ENCODE measurements at regions not wholly inside any gene's neighbourhood (a gene's known extent, or its start where the extent isn't known, plus 50 kb on each side); places are given as distances from the start of the nearest gene placed in this dataset.
"Not testable (repeated sequence)": the region's sequence is repeated elsewhere in the genome, so short reads cannot be mapped to it uniquely, and the experiment has no call there.

DNA sequence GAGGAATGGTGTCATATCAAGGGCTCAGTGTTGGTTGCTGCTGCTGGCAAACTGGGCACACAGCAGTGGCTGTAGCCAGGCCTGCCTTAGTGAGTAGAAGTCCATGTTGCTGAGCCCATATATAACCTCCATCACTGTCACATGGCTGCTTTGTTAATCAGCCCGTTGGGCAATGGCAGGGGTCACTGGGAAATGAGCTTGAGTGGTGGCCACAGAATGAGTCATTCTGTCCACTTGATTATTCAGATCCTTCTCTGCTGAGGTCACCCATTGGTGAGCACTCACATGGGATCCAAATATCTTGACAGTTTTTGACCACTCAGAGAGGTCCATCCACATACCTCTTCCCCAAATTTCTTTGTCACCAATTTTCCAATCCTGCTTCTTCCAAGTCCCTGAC lies 898.9 kb upstream of the EYS start:
- intact Hi-C loops (cut with DNase I) = no loop called here
- no peak for DNase-seq (ENCODE audit: low spot score)

DNA sequence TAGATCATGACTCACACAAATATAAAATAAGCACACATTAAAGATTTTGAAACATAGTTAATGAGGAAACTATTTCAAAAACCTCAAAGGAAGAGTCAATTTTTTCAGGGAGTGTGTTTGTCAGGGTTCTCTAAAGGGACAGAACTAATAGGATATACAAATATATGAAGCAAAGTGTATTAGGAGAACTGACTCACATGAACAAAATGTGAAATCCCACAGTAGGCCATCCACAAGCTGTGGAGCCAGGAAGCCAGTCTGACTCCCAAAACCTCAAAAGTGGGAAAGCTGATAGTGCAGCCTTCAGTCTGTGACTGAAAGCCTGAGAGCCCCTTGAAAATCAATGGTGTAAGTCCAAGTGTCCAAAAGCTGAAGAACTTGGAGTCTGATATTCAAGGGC lies 898.0 kb upstream of the EYS start:
- DNase-seq (ENCODE audit: low spot score) = no peak
- intact Hi-C loops (cut with DNase I) = no loop called here

DNA sequence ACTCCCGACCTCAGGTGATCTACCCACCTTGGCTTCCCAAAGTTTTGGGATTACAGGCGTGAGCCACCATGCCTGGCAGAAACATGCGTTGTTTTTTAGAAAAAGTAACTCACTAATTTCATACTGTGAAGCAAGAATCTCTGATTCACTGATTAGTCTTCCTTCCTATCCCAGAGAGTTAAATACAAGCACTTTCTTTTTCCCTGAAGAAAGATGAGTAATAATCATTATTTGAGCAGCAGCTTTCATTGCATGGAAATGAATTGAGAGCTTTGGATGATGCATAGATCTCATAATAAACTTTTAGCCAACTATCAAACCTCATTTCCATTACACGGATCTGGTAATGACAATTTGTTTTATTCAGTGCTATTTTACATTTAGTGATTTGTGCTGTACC lies 892.5 kb upstream of the EYS start:
- no peak for DNase-seq (ENCODE audit: low spot score)
- intact Hi-C loops (cut with DNase I) = no loop called here

DNA sequence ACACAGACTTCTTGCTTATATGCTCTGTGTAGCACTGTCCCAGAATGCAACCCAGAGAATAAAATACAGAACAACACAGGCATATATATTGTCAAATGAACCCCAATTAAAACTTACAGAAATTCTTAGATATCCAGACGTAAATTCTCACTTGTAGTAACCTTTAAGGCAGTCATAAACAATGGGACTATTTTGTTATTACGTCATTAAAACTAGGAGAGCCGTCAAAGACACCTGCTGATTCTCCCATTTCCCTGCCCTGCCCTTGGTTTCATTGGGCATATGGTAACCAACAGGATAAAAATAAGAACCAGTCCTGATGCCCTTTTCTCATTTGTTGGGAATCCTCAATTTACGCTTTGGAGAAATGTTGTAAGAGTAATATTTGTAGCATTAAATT lies 871.3 kb upstream of the EYS start:
- DNase-seq (ENCODE audit: low spot score) = no peak
- intact Hi-C loops (cut with DNase I) = no loop called here

DNA sequence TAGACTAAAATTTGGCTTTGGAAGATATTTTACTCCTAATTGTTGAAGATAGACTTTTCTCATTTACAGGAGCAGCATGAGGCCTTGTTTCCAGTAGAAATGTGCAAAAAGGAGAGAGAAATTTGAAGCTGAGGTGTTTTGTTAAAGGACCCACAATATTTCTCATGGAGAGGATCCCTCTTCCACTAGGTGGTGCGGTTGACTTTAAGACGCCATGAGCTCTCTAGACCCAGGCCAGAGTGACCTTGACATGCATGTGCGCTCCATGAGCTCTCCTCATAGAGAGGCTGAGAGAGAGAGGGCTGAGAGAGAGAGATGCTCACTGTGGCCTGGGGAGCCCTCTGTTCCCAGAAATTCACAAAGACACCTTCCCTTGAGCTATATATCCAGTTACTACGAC lies 861.2 kb upstream of the EYS start:
- intact Hi-C loops (cut with DNase I) = no loop called here
- no peak for DNase-seq (ENCODE audit: low spot score)

DNA sequence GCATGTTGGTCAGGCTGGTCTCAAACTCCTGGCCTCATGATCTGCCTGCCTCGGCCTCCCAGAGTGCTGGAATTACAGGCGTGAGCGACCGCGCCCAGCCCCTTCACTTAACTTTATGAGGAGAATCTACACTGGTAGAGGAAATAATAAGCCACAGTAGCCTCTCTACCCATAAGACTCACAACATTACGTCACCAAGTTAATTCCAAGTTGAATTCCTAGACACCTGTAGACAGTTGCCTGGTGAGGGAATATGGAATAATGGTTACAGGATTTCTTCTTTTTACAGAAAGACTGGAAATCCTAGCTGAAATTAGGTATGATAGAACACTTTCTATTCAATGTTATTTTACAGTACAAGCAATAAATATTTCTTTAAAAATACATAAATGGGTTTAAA lies 854.5 kb upstream of the EYS start:
- no peak for DNase-seq (ENCODE audit: low spot score)
- intact Hi-C loops (cut with DNase I) = no loop called here

DNA sequence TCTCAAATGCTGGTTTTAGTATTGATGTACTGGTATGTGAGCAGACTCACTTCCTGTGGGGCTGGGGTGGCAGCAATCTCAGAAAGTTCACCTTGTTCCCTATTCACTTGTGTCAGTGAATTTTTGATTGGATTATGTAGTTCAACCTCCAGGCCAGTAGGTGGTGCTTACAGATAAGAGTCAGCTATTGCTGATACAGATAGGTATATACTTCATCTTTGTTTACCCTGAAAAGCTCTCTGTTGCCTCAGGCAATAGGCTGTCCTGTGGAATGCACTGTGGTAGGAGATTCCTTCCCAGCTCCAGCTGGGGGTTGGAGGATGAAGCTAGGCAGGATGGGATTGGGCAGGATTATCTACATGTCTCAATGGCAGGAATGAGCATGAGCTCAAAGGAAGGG lies 851.2 kb upstream of the EYS start:
- intact Hi-C loops (cut with DNase I) = no loop called here
- DNase-seq (ENCODE audit: low spot score) = no peak

DNA sequence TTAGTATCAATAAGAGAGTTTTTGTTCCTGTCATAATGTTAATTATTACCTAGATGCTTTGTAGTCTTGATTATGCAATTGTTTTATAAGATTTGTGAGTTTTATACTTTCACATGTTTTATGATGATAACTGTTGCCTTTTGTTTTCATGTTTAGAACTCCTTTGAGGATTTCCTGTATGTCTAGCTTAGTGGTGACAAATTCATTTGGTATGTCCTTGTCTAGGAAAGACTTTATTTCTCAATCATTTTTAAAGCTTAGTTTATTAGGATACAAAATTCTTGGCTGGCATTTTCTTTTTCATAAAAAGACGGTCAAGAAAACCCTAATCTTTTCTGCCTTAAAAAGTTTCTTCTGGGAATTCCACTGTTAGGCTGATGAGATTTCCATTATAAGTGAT lies 849.9 kb upstream of the EYS start:
- intact Hi-C loops (cut with DNase I) = no loop called here
- no peak for DNase-seq (ENCODE audit: low spot score)

DNA sequence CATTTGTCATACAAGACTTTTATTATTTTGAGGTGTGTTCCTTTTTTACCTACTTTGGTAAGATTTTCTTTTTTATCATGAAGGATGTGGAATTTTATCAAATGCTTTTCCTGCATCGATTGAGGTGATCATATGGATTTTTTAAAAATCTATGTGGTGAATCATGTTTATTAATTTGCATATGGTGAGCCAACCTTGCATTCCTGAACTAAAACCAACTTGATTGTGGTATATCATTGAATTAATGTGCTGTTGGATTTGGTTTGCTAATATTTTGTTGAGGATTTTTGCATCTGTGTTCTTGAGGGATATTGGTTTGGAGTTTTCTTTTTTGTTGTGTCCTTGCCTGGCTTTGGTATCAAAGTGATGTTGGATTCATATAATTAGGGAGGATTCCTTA lies 848.1 kb upstream of the EYS start:
- no peak for DNase-seq (ENCODE audit: low spot score)
- intact Hi-C loops (cut with DNase I) = no loop called here

DNA sequence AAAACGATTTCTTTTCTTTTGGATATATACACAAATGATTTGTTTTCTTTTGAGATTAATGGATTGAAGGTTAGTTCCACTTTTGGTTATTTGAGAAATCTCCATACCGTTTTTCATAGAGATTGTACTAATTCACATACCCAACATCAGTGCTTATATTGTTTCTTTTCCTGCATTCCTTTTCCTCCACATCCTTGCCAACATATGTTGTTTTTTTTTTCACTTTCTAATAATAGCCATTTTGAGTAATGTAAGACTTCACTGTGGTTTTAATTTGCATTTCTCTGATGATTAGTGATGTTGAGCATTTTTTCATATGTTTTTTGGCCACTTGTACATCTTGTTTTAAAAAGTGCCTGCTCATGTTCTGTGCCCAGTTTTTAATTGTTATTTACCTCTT lies 846.4 kb upstream of the EYS start:
- intact Hi-C loops (cut with DNase I) = no loop called here
- no peak for DNase-seq (ENCODE audit: low spot score)

DNA sequence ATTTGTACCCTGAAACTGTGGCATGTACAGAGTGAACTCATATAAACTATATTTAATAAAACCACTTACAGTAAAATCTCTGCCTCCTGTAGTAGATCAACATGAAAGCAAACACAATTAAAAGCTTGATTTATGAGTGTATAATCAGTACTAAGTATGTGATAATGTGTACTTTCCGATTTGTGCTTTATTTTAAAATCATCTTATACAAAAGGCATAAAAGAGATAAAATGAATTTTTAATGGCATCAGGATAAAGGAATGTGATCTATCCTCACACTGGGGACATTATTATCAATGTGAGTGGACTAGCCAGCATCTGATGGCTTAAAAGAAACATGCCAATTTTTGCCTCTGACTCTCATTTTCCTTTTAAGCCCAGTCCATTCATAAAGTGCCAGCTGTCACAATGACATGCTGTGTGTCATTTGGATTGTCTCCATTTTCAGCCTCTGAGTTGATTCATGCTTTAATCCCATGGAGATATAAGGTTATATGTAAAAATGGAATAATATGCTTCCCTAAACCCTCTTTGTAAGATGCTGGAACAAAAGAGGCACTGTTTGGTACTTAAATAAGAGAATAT lies 831.6 kb upstream of the EYS start:
- DNase-seq (ENCODE audit: low spot score) = no peak
- intact Hi-C loops (cut with DNase I) = no loop called here

DNA sequence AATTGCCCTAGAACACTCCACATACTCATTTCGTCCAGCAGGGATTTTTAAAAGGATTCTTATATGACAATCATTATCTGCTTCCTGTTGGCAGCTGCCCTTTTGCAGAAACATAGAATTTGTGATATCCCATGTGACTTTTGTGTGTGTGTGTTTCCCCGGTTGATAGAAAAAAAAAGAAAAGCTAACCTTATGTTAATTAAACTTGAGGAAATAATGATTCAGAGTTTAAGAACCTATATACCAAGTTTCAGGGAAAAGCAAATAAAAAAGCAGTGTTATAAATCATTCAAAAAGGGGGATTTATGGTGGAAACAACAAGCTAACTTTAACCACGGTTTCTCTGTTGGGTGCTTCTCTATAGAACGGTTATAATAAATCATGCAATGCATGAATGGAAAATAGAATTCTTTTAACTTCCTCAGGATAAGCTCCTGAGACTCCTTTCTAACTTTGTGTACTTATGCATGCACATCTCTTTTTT lies 826.9 kb upstream of the EYS start:
- DNase-seq (ENCODE audit: low spot score) = no peak
- intact Hi-C loops (cut with DNase I) = no loop called here

DNA sequence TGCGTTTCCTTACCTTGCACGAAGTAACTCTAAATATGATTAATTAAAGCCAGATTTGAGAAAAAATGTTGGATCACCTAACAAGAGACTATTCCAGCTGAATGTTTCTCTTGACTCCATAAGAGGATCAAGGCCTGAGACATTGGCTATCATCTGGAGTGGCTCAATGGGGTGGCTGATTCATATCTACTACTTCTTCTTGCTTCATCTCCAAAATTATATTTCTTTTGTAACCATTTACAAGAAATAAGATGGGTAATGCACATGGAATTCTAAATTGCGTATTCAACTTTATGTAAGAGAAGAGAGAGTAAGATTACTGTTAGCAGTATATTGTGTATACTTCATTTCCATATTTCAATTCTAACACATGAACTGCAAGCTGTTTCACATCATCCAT lies 819.0 kb upstream of the EYS start:
- intact Hi-C loops (cut with DNase I) = no loop called here
- no peak for DNase-seq (ENCODE audit: low spot score)

DNA sequence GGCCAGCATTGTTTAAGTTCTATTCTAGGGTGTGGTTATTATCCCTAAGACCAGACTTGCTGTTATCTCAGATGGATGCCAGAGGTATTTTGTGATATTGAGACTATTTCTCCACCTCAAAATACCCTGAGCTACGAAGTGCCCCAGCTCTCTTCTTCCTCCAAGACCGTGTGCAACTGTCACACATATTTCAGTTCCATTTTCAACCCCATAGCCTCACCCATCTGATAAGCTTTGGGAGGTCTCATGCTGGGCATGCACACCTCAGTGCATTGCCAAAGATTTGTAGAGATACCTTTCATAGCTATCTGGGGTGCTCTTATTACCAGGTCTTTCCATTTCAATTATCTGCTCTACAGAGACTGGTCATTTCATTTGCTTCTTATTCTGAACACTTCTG lies 815.8 kb upstream of the EYS start:
- intact Hi-C loops (cut with DNase I) = no loop called here
- DNase-seq (ENCODE audit: low spot score) = no peak

DNA sequence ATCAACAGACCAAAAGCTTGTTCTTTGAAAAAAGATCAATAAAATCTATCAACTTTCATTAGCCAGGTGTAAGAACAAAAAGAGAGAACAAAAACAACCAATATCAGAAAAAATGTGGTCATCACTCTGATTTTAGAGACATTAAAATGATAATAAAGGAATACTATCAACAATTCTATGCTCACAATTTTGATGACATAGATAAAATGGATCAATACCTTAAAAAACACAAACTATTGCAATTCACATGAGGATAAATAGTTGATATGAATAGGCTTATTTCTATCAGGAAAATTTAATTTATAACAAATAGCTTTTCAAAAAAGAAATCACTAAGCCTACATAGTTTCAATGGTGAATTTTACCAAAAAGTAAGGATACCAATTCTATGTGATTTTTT lies 809.4 kb upstream of the EYS start:
- intact Hi-C loops (cut with DNase I) = no loop called here

DNA sequence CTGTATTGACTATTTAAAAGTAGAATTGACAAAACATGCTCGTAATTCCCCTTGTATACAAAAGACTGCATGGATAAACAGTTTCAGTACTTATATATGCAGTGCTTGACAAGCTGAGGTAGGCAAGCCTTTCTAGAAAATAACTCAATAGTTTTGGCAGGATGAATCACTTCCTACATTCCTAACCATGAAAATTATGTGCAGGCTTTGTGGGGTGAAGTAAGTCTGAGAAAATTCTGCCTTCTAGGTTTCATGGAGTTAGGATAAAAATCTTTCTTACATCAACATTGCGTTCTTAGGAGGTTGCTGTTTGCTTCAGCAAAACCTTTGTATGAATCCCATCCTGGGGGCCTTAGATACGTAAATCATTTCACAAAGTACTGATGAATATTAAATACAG lies 801.4 kb upstream of the EYS start:
- DNase-seq (ENCODE audit: low spot score) = no peak
- intact Hi-C loops (cut with DNase I) = no loop called here

More for the DNA sequence above, 809.4 kb upstream of the EYS start:
- no peak for DNase-seq (ENCODE audit: low spot score)

DNA sequence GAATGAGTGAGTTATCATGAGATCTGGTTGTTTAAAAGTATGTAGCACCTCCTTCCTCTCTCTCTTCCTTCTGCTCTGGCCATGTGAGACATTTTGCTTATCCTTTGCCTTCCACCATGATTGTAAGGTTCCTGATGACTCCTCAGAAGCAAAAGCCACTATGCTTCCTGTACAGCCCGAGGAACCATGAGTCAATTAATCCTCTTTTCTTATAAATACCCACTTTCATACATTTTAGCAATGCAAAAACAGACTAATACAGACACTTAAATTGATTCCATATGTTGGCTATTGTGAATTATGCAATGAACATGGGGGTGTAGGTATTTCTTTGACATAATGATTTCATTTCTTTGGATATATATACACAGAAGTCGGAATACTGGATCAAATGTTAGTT lies 792.8 kb upstream of the EYS start:
- DNase-seq (ENCODE audit: low spot score) = no peak
- intact Hi-C loops (cut with DNase I) = no loop called here

DNA sequence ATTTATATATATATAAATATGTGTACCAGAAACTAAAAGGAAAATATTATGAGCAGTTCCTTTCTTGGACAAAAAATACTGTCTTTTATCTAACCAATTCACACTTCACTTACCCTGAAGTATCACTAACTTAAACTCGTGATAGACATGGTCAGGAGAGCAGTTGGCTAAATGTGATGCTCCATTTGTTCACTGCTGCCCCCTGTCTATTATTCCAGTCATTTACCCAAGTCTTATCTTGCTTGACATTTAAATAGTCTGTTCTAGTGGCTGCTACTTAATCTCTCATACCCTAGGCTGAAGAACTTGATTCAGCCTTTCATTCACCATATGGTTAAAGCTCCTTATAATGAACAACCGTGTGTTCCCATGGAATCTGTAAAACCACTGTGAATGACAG lies 789.6 kb upstream of the EYS start:
- DNase-seq (ENCODE audit: low spot score) = no peak
- intact Hi-C loops (cut with DNase I) = no loop called here

DNA sequence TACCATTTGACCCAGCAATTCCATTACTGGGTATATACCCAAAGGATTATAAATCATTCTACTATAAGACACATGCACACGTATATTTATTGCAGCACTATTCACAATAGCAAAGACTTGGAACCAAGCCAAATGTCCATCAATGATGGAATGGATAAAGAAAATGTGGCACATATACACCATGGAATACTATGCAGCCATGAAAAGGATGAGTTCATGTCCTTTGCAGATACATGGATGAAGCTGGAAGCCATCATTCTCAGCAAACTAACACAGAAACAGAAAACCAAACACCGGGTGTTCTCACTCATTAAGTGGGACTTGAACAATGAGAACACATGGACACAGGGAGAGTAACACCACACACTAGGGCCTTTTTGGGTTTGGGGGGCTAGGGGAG lies 787.6 kb upstream of the EYS start:
- intact Hi-C loops (cut with DNase I); DNase-seq (ENCODE audit: low spot score): not testable (repeated sequence)

DNA sequence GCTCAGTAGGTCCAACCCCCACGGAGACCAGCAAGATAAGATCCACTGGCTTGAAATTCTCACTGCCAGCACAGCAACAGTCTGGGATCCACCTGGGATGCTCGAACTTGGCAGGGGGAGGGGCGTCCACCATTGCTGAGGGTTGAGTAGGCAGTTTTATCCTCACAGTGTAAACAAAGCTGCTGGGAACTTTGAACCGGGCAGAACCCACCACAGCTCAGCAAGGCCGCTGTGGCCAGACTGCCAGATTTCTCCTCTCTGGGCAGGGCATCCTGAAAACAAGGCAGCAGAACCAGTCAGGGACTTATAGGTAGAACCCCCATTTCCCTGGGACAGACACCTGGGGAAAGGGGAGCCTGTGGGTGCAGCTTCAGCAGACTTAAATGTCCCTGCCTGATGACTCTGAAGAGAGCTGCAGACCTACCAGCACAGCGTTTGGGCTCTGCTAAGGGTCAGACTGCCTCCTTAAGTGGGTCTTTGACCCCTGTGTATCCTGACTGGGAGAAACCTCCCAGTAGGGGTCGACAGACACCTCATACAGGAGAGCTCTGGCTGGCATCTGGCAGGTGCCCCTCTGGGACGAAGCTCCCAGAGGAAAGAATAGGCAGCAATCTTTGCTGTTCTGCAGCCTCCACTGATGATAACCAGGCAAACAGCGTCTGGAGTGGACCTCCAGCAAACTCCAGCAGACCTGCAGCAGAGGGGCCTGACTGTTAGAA lies 782.4 kb upstream of the EYS start:
- intact Hi-C loops (cut with DNase I) = no loop called here
- DNase-seq (ENCODE audit: low spot score) = no peak

DNA sequence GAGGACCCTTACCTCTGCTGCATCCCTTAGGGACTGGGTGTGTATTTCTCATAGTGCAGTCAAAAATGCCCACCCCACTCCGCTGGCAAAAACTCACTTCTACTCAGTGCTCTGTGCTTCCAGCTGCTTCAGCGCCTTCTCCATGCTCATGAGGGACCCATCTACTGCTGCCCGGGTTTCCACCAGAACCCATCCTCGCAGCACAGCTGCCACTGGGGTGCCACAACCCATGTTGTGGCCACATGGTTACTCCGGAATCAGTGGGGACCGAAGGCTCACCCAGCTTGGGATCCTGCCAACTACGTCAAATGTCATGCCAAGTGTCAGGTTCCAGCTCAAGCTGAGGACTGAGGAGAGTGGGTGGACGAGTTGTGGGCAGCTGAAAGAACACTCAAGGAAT lies 774.2 kb upstream of the EYS start:
- DNase-seq (ENCODE audit: low spot score) = no peak
- intact Hi-C loops (cut with DNase I) = no loop called here

DNA sequence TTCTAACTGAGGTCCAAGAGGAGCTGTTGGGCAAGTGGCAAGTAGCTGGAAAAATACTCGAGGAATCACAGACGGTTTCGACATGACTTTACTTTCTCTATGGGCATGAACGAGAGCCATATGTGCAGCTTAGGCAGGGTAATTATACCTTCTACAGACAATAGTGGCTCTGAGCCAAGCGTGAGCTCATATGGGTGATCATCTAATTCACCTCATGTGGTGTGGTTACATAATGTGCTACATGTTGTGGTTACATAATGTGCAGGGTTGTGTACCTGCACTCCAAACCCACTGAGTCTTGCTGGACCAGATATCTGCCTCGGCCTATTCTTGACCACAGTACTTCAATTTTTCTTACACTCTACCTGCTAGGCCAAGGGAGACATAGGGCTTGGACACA lies 771.7 kb upstream of the EYS start:
- intact Hi-C loops (cut with DNase I) = no loop called here
- DNase-seq (ENCODE audit: low spot score) = no peak
